GM19452 (cell line): ENCODE measurements at regions not wholly inside any gene's neighbourhood (a gene's known extent, or its start where the extent isn't known, plus 50 kb on each side); places are given as distances from the start of the nearest gene placed in this dataset.
"Not testable (repeated sequence)": the region's sequence is repeated elsewhere in the genome, so short reads cannot be mapped to it uniquely, and the experiment has no call there.

Experiments
- ATAC-seq: cut with Tn5 transposase; IDR thresholded peaks from one replicate; pipeline ENCODE4 v1.9.1; 2021; ENCODE audit not compliant: unreplicated experiment

GRCh38 chr1:58836408-58836807 is 52.6 kb upstream of the JUN start:
- ATAC-seq: no peak

GRCh38 chr1:58837886-58838285 is 54.0 kb upstream of the JUN start:
- ATAC-seq: no peak

- ATAC-seq: no peak
These were observed 55.4 kb upstream of the JUN start for GRCh38 chr1:58839147-58839795.

GRCh38 chr1:58839846-58840835 is 56.3 kb upstream of the JUN start:
- no peak for ATAC-seq

GRCh38 chr1:58841455-58841854 is 57.6 kb upstream of the JUN start:
- ATAC-seq: no peak

GRCh38 chr1:58842941-58843340 is 59.1 kb upstream of the JUN start:
- no peak for ATAC-seq

- ATAC-seq: no peak
These were observed 60.3 kb upstream of the JUN start for GRCh38 chr1:58844176-58844575.

- ATAC-seq: no peak
These were observed 62.1 kb upstream of the JUN start for GRCh38 chr1:58845942-58846341.

- no peak for ATAC-seq
These were observed 65.1 kb upstream of the JUN start for GRCh38 chr1:58848818-58849411.

- no peak for ATAC-seq
These were observed 65.7 kb upstream of the JUN start for GRCh38 chr1:58849551-58849950.

GRCh38 chr1:58850636-58851035 is 66.8 kb upstream of the JUN start:
- no peak for ATAC-seq

GRCh38 chr1:58852731-58853485 is 69.1 kb upstream of the JUN start:
- ATAC-seq: no peak

GRCh38 chr1:58854576-58854975 is 70.7 kb upstream of the JUN start:
- ATAC-seq: no peak

GRCh38 chr1:58855274-58856165 is 71.7 kb upstream of the JUN start:
- no peak for ATAC-seq

- ATAC-seq: not testable (repeated sequence)
These were observed 72.4 kb upstream of the JUN start for GRCh38 chr1:58856281-58856680.

- ATAC-seq: peak; percentile 84
These were observed 74.1 kb upstream of the JUN start for GRCh38 chr1:58857680-58858673.

- ATAC-seq: no peak
These were observed 76.1 kb upstream of the JUN start for GRCh38 chr1:58859769-58860485.

GRCh38 chr1:58861076-58861475 is 77.2 kb upstream of the JUN start:
- ATAC-seq: no peak
